Dermis microvascular lymphatic vessel endothelial cell (primary cell): ENCODE measurements at regions not wholly inside any gene's neighbourhood (a gene's known extent, or its start where the extent isn't known, plus 50 kb on each side); places are given as distances from the start of the nearest gene placed in this dataset.
"Not testable (repeated sequence)": the region's sequence is repeated elsewhere in the genome, so short reads cannot be mapped to it uniquely, and the experiment has no call there.

Source experiments
- DNase-seq, 2 donors: peaks; one replicate each; pipeline versions ENCODE4 v3.0.0 to v3.0.0-alpha.2; 2010; ENCODE audit warnings: low read depth in 2 of 2

DNA sequence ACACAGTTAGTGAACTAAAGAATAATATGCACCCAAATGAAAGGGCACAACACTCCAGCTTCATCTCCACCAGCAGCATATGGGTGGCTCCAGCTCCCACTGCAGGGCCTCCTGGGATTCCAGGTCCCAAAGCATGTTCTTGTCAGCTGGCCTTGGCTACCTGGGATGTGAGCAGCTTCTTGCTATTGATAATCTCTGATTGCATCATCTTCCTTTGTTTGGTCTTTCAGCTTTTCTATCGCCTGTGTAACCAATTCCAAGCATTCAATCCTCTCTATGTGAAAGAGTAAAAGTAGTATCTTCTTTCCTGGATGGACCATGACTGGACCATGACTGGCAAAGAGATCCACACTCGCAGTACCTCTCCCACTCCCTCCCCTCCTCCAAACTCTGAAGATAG lies 333.9 kb upstream of the GLI3 start:
- DNase-seq = no peak

DNA sequence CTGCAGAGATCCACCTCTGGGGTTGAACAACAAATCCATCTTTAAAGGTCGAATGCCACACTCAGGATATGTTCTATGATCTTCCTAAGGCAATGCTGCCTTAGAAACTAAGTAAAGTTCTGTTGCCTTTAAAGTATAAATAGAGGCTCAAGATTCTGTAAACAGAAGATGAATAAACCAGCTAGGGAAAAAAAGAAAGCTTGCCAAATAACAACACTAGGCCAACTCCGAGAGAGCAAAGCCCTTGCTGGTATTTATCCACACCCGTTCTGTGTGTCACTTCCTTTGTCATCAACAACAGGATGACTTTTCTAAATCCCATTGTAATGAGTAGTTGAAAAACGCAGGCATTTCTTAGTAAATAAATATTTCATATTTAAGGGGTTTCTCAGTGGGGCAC lies 330.0 kb upstream of the GLI3 start:
- DNase-seq = no peak

DNA sequence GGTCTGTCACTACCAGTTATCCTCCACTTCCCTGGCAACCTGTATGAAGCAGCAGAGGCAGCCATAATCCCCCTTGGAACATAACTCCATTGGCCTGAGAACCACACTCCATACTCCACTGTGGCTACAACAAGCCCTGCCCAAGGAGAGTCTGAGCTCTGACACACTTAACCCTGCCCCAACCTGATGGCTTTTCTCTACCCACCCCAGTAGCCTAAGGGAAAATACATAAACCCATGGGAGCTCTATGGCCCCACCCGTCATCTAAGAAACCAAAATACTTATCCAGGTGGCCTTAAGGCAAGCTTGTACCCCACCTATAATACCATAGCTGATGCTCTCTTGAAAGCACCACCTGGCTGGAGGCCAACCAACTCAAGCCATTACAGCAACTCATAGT lies 324.8 kb upstream of the GLI3 start:
- no peak for DNase-seq

DNA sequence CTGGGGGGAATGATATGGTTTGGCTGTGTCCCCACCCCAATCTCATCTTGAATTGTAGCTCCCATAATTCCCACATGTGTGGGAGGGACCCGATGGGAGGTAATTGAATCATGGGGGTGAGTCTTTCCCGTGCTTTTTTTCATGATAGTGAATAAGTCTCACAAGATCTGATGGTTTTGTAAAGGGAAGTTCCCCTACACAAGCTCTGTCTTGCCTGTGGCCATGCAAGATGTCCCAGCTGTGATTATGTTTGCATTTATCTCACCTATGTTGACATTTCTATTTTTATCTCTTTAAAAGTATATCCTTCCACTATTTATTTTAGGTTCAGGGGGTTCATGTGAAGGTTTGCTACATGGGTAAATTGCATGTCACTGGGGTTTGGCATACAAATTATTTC lies 323.9 kb upstream of the GLI3 start:
- DNase-seq = no peak

DNA sequence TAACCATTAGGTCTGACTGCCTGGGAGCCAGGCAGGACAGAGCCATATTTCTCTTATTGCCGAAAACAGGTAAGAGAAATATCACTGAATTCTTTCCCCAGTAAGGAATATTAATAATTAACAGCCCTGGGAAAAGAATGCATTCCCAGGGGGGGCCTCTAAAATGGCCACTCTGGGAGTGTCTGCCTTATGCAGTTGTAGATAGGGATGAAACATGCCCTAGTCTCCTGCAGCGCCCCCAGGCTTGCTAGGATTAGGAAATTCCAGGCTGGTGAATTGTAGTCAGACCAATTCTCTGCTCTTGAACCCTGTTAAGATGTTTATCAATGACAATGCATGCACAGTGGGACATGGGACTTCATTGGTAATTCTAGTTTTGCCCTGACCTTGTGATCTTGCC lies 317.9 kb upstream of the GLI3 start:
- not testable (repeated sequence) for DNase-seq

DNA sequence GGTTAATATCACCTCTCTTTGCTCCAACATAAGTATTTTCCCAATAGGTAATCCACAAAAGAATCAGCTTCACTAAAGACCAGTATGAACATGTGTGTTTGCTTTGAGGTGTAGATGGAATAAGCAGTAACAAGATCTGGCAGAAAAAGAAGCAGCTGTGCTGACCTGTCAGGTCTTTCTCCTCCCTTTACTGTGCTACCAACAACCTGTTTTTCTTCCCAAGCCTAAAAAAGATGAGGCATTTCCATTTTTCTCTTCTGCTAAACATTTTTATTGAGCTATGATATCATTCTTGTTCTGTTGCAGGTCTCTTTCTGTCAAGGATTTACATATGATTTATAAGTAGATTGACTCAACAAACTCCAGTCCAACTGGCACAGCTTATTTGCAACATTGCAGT lies 315.2 kb upstream of the GLI3 start:
- no peak for DNase-seq

DNA sequence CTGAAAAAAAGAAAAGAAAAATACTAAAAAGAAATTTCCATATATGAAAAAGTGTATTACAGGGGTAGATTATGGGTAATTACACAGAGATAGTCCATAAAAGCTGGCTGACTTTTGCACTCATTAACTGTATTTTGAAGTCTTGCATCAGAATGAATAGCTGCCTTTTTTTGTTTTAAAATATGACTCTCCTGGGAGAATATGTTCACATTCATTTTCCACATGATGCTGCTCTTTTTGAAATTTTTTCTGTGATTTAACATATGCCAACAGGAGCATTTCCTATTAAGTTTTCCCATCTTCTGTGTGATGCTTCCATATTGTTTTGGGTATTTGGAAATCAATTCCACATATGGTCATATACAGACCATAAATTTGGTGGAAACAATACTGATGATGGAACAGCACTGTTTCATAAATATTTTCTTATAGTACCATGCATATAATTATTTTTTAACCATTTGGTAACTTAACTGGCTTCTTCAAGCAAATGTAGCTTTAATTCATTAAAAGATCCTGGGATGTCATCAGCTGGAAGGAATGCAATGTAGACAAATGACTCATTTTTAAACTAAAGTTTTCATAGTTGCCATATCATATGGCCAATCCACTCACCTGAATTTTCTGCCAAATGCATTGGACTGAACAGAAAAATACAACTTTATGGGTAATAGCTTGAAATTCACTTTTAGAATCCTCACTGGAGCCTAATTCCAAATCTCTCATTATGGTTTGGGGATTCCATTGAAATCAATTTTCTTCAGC lies 313.9 kb upstream of the GLI3 start:
- DNase-seq = no peak

DNA sequence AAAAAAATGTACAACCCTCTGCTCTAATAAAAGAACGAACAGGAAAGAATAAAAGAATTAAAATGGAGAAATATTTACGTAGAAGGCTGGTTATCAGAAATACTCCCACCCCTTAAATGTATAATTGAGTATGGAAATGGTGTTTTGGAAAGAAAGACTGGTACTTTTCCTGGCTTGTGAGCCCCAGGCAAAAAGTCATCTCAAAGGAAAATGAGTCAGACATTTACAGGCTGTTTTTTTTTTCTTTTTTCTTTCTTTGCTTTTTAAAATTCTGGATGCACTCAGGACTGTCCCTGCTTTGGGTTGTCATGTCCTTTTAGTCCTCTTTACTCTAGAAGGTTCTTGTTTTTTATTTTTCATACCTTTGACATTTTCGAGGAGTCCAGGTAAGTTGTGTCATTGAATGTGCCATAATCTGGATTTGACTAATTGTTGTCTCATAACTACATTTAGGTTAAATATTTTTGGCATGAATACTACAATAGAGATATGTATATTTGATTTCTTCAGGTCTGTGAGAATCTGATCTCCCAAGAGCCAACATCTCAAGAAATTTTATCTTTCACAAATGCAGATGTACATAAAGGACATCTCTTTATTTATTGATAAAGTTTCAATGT lies 313.0 kb upstream of the GLI3 start:
- DNase-seq = no peak

DNA sequence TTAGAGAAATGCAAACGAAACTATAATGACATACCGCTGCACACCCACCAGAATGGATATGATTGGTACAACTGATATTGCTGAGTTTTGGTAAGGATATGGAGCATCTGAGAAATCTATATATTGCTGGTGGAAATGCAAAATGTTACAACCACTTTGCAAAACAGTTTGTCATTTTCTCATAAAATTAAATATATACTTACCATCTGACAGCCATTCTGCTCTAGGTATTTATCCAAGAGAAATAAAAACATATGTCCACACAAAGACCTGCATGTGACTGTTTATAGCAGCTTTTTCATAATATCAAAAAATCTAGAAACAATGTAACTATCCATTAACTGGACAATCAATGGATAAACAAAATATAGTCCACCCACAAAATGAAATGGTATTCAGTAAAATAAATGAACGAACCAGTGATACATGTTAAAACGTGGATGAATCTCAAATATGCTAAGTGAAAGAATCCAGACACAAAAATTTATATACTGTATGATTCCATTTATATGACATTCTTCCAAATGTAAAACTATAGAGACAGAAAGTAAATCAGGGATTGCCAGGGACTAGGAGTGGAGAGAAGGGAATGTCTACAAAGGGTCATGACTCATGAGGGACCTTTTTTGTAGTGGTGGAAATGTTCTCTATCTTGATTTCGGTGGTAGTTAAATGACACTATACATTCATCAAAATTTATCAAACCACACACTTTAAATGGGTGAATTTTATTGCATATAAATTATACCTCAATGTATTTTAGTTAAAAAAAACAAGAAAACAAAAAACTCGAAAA lies 312.0 kb upstream of the GLI3 start:
- DNase-seq = no peak

DNA sequence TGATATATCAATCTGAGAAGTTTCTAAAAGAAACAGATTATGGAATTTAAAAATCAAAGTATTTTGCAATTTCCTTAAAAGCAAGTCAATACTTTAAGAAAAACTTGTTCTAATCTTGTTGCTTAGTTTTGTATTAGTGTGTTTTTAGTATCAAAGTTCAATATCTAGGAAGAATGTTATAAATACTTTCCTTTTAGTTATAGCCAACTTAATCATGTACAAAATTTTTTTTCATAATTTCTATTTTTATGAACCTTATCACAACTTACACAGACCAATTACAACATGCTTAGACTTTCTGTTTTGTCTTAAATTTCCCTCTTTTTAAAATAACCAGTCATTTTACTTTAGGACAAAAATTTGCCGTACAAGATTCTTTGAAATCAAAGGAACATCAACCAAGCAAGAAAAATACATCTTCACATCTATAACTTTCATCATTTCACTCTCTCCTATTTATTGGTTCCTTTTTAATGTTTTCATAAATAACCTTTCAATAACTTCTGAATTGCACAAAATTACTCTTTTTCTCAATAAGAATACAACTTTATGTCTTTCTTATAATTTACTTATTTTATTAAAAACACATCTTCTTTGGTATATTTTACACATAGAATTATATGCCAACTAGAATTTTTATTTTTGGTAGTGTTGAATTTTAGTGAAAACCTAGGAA lies 308.2 kb upstream of the GLI3 start:
- DNase-seq = no peak

DNA sequence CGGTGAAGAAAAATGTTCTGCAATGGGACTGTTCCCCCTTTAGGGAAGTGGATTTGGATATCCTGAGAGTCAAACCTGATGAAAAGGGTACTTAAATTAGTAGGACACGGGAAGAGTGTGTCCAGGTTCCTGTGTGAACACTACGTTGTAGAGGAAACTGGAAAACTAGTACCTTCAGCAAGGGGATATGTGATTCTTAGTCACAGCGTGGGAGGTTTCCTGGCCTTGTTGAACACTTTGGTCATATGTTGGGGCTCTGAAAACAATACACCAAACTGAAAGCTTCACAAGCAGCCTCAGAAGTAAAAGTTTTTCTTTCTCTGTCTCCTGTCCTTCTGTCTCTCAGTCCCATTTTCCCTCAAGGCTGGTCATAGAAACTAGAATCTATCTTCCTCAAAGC lies 306.9 kb upstream of the GLI3 start:
- no peak for DNase-seq

DNA sequence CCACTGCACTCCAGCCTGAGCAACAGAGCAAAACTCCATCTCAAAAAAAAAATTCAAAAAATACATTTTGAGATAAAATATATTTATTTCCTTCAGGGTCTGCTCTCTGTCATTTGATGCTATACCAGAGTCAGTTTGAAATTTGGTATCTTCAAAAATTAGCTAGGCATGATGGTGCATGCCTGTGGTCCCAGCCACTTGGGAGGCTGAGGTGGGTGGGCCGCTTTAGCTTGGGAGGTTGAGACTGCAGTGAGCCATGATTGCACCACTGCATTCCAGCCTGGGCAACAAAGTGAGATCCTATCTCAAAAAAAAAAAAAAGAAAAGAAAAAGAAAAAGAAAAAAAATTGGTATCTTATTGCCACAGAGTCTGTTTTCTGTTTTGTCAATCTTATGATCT lies 305.4 kb upstream of the GLI3 start:
- not testable (repeated sequence) for DNase-seq

DNA sequence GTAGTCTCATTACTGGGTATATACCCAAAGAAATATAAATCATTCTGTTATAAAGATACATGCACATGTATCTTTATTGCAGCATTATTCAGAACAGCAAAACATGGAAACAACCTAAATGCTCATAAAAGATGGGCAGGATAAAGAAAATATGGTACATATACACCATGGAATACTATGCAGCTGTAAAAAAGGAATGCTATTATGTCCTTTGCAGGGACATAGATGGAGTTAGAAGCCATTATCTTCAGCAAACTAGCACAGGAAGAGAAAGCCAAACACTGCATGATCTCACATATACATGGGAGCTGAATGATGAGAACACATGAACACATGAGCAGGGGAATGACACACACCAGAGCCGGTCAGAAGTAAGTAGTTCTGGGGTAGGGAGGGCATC lies 297.4 kb upstream of the GLI3 start:
- no peak for DNase-seq

DNA sequence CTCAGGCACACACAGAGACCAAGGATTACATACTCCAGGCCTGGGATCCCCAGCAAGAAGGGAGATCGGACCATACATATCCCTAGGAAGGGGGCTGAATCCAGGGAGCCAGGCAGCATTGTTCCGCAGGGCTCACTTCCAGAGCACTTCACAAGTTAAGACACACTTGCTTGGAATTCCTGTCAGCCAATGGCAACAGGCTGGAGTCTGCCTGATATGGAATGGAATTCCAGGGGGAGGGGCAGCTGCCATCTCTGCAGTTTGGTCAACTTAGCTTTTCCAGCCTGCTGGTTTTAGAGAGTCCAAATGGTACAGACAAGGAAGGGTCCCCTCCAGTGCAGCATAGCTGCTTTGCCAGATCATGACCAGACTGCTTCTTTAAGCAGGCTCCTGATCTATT lies 290.0 kb upstream of the GLI3 start:
- no peak for DNase-seq

DNA sequence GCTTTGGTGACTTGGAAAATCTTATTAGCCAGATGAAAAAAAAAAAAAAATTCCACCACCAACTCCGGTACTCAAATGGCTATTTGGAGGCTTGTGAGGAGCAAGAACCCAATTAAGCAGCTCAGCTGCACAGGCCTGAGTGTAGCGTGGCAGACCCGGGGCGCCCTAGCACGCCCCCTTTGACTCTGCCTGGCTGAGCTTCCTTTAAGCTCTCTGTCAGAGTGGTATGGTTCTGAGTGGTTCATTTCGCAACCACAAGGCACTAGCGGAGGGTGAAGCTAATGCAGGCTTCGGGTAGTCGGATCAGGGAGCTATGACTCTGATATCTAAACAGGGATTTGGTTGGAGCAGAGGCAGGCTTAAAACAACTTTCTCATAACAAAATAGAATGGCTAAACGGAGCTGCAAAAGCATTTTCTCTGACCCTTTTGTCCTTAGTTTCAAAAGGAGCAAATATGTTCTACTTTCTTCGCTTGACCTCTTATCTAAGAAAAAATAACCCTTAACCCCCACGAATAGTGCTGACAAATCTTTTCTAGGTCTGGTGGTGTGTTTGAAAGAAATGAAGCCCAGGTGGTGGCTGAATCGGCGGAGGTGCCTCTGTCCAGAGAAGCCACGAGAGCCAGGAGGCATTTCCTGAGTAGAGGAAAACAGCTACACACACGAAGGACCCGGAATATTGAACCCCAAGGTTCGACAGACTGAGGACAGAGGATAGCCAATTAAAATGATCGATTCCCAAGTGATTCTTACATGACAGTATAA lies 285.4 kb upstream of the GLI3 start:
- no peak for DNase-seq

DNA sequence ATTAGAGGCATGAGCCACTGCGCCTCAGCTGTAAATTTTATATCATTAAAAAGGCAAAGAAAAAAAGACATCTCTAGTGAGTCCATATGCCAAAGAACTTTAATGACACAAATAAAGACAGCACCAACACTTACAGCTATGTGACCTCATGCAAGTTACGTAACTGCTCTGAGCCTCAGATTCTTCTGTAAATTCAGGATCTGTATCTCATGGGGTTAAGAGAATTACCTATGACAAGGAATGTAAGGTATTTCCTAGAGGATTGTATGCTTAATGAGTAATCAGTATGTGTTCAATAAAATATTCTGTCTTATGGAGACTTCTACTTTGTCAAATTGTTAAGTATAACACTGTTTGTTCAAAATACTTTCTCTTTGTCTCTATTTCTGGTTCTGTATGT lies 274.0 kb upstream of the GLI3 start:
- no peak for DNase-seq

DNA sequence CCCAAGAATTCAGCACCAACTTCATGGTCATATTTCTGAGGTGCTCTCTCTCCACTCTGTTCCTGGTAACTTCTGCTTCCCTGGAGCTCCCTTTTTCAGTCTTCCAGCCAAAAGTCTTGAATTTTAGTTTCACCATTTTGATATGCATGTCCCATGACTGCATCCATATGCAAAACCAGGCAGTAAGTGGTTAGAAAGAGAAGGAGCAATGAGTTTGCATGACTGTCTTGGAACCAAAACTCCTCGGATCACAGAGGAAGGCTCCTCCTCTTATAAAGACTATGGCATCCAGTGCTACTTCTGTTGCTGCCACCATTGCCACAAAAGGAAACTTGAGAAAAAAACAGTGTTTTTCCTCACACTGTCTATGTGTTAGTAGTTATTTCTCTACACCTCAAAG lies 269.1 kb upstream of the GLI3 start:
- DNase-seq = no peak

DNA sequence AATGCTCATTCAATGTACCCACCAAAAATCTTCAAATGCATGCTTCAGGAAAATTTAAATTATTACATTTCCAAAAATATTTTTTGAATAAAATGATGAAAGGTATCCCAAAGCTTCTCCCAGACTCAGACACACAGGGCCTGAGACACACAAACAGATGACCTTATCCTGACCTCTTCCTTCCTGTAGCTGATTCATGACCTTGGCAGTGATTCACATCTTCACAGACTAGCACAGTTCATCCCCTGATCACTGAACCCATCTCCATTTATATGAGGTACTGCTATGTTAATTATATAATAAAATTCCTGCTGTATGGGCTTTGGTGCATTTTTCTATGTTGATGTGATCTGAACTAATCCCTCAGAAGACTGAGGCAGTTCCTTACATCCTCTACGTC lies 265.0 kb upstream of the GLI3 start:
- DNase-seq = peak in 1 of 2 donors; percentile 3

DNA sequence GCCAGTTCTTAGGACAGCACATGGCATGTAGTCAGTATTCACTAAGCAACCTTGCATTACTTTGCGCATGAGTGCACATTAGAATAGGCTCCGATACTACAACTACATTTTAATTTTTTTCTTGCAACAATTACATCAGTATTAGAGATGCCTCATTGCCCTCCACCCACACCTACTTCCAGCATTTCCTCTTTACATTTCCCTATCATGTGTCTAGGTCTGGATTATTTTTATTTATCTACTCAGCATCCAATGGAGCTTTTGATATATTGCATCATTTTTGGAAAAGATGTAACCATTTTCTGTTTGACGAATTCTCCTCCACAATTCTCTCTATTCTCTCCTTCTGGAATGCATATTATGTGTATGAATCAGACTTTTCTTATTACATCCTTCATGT lies 258.2 kb upstream of the GLI3 start:
- DNase-seq = no peak

DNA sequence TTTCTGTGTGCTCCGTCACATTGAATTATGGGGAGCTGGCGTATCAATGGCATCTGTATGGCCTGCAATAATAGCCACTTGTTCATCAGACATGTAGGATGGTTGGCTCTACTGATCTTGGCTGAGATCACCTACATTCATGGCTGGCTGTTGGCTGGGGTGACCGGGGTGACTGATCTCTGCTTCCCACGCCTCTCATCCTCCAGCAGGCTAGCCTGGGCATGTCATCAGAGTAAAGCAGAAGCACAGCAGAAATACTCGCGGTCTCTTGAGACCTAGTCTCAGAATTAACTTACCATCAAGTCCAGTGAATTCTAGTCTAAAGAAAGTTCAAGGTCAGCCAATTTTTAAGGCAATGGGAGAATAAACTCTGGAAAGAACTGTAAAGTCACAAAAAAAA lies 257.7 kb upstream of the GLI3 start:
- no peak for DNase-seq

DNA sequence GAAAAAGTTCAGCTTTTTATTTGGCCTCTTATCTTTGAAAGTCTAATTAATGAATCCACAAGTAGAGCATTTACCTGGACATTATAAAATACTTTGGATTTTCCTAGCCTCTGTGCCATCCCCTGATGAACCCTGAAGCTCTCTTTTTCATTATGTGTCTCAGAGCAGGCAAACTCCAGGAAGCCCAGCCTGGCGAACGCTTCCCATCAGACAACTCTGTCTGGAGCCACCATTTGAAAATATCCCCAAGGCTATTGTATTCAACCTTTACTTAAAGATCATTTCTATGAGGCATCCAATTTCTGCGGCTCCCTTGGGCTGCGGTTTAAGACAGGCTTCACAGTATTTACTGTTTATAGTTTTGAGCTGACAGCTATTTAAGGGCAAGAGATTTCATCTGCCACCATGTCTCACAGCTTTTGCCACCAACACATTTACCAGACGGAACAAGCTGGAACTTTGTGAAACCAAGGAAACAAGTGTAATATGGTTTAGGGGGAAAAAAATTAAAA lies 257.2 kb upstream of the GLI3 start:
- DNase-seq = no peak
